ENCODE measurements at regions not wholly inside any gene's neighbourhood (a gene's known extent, or its start where the extent isn't known, plus 50 kb on each side); places are given as distances from the start of the nearest gene placed in this dataset.

DNA sequence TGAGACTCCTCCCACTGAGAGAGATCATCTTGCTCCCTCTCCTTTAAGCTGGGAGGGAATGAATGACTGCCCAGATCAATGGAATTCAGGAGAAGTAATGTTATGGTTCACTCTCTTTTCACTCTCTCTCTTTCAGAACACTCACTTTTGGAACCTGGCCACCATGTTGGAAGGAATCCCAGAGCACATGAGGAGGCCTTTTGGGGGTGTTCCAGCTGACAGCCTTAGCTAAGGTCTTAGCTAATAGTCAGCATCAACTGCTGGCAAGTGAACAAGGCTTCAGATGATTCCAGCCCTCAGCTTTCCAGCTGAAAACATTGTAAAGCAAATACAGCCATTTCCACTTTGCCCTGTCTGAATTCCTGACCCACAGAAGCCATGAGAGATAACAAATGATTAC is 124.0 kb upstream of the CLNK start:
- Histone ChIP-seq H3K27ac (ENCODE audit: low read depth, low read length) (no peak overlapping the region), H2AK5ac (ENCODE audit: low read depth, low read length) (no peak overlapping the region), H3K9me3 (ENCODE audit: insufficient read depth in 2 of 2, low read depth in 1 of 2, low read length in 1 of 2) (no peaks in the 10 kb centered on the region), H3K27me3 (replicated peaks in 1 of 4; ENCODE audit: control insufficient read depth in 3 of 4, extremely low read depth in 1 of 4, insufficient read depth in 3 of 4, low read length in 3 of 4) (no peaks in the 10 kb centered on the region), H3K4me3 (ENCODE audit: extremely low read depth in 1 of 4, insufficient read depth in 2 of 4, low read depth in 3 of 4, low read length in 4 of 4) (no peak overlapping the region), H3K23me2 (ENCODE audit: low read depth, low read length) (no peaks in the 10 kb centered on the region), H2BK15ac (ENCODE audit: low read length) (no peak overlapping the region), H3K23ac (ENCODE audit: insufficient read length) (no peak overlapping the region), H3K79me2 (ENCODE audit: control insufficient read depth in 1 of 2, insufficient read depth in 2 of 2, low read length in 2 of 2) (no peaks in the 10 kb centered on the region), H3K56ac (replicated peaks; ENCODE audit: insufficient read length, low read depth, low read length) (no peak overlapping the region), H3K4me2 (ENCODE audit: insufficient read depth in 1 of 2, low read depth in 2 of 2, low read length in 2 of 2) (no peak overlapping the region), H3K36me3 (ENCODE audit: control insufficient read depth in 2 of 4, insufficient read depth in 4 of 4, low read length in 3 of 4) (no peaks in the 10 kb centered on the region), H4K91ac (replicated peaks; ENCODE audit: insufficient read length, low read length) (no peak overlapping the region), H2BK12ac (ENCODE audit: low read depth, low read length) (no peak overlapping the region), H2BK5ac (ENCODE audit: low read depth, low read length) (no peak overlapping the region), H4K5ac (ENCODE audit: insufficient read length, low read depth, low read length) (no peak overlapping the region), H3K4ac (replicated peaks; ENCODE audit: insufficient read length, low read depth, low read length) (no peak overlapping the region), H3K9ac (replicated peaks in 1 of 4; ENCODE audit: extremely low read depth in 1 of 4, low read depth in 3 of 4, low read length in 3 of 4) (no peak overlapping the region), H3K14ac (ENCODE audit: insufficient read length) (no peak overlapping the region), H3K4me1 (replicated peaks in 1 of 4; ENCODE audit: control insufficient read depth in 3 of 4, insufficient read depth in 4 of 4, low read length in 3 of 4) (no peaks in the 10 kb centered on the region), H2BK120ac (replicated peaks; ENCODE audit: low read depth, low read length) (no peak overlapping the region), H4K8ac (ENCODE audit: extremely low read depth, insufficient read depth, low read length) (no peak overlapping the region), H3K79me1 (ENCODE audit: low read depth, low read length) (no peaks in the 10 kb centered on the region), H3K18ac (ENCODE audit: extremely low read depth, low read length) (no peak overlapping the region), H4K20me1 (replicated peaks in 1 of 2; ENCODE audit: control insufficient read depth in 1 of 2, insufficient read depth in 2 of 2, low read length in 2 of 2) (no peaks in the 10 kb centered on the region), H2AFZ (ENCODE audit: low read length) (no peak overlapping the region), H2BK20ac (ENCODE audit: low read length) (no peak overlapping the region)
- CTCF ChIA-PET (ENCODE audit: partially characterized antibody): no interaction called here
- no peak for FAIRE-seq
- POLR2A ChIA-PET (ENCODE audit: partially characterized antibody): no interaction called here
- no peak for DNase-seq (ENCODE audit: low read depth in 1 of 2, low spot score in 2 of 2)
- TF ChIP-seq CREB1 (IDR thresholded peaks at IDR 0.05) (no peak), CTCF (IDR thresholded peaks at IDR 0.05; ENCODE audit: control extremely low read depth in 1 of 3, insufficient read depth in 1 of 3, low read depth in 1 of 3, low read length in 3 of 3) (no peak), ZNF274 (IDR thresholded peaks at IDR 0.05; ENCODE audit: borderline replicate concordance, extremely low read depth, low read length) (no peak), POLR2A (IDR thresholded peaks at IDR 0.05; ENCODE audit: control extremely low read depth in 1 of 2, low read depth in 2 of 2, low read length in 2 of 2) (no peak), ATF3 (IDR thresholded peaks at IDR 0.05; ENCODE audit: insufficient read depth, low read depth, low read length) (no peak), USF2 (IDR thresholded peaks at IDR 0.05; ENCODE audit: low read length) (no peak), CHD1 (IDR thresholded peaks at IDR 0.05; ENCODE audit: low read depth, low read length) (no peak), SP1 (IDR thresholded peaks at IDR 0.05; ENCODE audit: low read depth, low read length) (no peak), HDAC6 (IDR thresholded peaks at IDR 0.05; ENCODE audit: low read depth, low read length) (no peak), EP300 (IDR thresholded peaks at IDR 0.05; ENCODE audit: borderline replicate concordance in 1 of 2, low read depth in 2 of 2, low read length in 2 of 2) (no peak), BCL11A (IDR thresholded peaks at IDR 0.05; ENCODE audit: low read depth in 2 of 2, low read length in 2 of 2) (no peak)
- TF ChIP-seq, protein P1, sequence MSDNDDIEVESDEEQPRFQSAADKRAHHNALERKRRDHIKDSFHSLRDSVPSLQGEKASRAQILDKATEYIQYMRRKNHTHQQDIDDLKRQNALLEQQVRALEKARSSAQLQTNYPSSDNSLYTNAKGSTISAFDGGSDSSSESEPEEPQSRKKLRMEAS (IDR thresholded peaks at IDR 0.05): no peak

All from H1 (cell line).